ENCODE measurements at regions not wholly inside any gene's neighbourhood (a gene's known extent, or its start where the extent isn't known, plus 50 kb on each side); places are given as distances from the start of the nearest gene placed in this dataset.

DNA sequence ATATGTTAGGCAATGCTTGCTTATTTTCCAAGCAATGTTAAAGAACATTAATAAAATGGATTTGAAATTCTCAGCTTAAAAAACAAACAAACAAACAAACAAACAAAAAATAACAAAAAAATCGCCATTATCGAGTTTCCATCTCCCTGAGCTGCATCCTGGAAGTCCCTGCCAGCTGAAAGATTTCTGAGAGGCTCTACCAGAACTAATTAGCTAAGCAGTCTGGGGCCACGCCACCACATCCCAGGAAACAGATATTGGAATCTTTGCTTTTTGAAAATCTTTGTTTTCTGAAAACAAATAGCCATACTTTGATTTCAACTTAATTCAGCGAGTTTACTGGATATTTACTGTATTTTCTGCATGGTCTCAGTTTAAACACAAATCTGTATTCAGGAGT lies 143.6 kb downstream of the LSMEM1 start:
- no peaks in the 10 kb centered on the region for H3K27me3 ChIP-seq (ENCODE audit: insufficient read depth, low read length)
- no peak overlapping the region for H2BK12ac ChIP-seq (ENCODE audit: low read length)
- H2BK120ac ChIP-seq (ENCODE audit: insufficient read depth, low read length, poor library complexity) = no peak overlapping the region
- H3K9me3 ChIP-seq (ENCODE audit: insufficient read depth, low read depth, low read length) = no peaks in the 10 kb centered on the region
- no peak overlapping the region for H3K18ac ChIP-seq (ENCODE audit: low read length)
- no peak overlapping the region for H3K4me2 ChIP-seq (ENCODE audit: low read length)
- H2BK5ac ChIP-seq (ENCODE audit: low read depth, low read length, poor library complexity) = no peak overlapping the region
- no peak overlapping the region for H2AK5ac ChIP-seq (ENCODE audit: low read length)
- no peak for DNase-seq
- no peak overlapping the region for H3K27ac ChIP-seq (ENCODE audit: low read depth, low read length)
- no peak overlapping the region for H4K8ac ChIP-seq (ENCODE audit: low read depth, low read length)
- H3K4me1 ChIP-seq (ENCODE audit: control insufficient read depth in 1 of 2, insufficient read depth in 2 of 2, low read length in 2 of 2) = no peaks in the 10 kb centered on the region
- no peak overlapping the region for H4K91ac ChIP-seq (ENCODE audit: low read depth, low read length)
- H2AFZ ChIP-seq (ENCODE audit: insufficient read depth, low read length, poor library complexity) = no peak overlapping the region
- H4K12ac ChIP-seq (ENCODE audit: low read depth, low read length) = no peak overlapping the region
- H3K4ac ChIP-seq (ENCODE audit: low read depth, low read length) = no peak overlapping the region
- no peak overlapping the region for H3K23ac ChIP-seq (ENCODE audit: low read length)
- no peak overlapping the region for H3K4me3 ChIP-seq (ENCODE audit: low read depth, low read length)
- H3K36me3 ChIP-seq (ENCODE audit: control insufficient read depth in 1 of 2, insufficient read depth in 2 of 2, low read length in 2 of 2) = no peaks in the 10 kb centered on the region
- no peak overlapping the region for H3K9ac ChIP-seq (ENCODE audit: low read length)
- no peaks in the 10 kb centered on the region for H3K79me2 ChIP-seq (ENCODE audit: control insufficient read depth, insufficient read depth, low read length, poor library complexity)
- H3K14ac ChIP-seq (ENCODE audit: low read length) = no peak overlapping the region
- H3K79me1 ChIP-seq (ENCODE audit: low read length) = no peaks in the 10 kb centered on the region
- no CpG with 5 or more reads among the region's 4 CpGs for WGBS (ENCODE audit: extremely low coverage, insufficient coverage, insufficient read length)

DNA sequence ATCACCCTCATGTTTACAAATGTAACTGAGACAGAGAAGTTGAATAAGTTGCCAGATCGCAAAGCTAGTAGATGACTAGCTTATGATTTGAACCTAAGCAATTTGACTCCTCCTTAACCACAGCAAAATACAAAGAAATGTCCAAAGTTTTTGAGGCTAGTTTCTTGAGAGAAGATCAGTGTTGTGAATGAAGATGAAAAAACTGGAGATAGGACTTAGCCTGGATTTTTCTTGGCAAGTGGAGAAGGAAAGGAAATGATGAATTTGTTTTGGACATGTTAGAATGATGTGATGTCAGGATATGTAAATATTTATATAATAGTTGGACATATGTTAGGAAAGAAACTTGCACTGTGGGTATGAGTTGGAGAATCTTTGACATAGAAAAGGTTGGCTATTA lies 149.8 kb downstream of the LSMEM1 start:
- no peak for DNase-seq
- Histone ChIP-seq H3K9ac (ENCODE audit: low read length) (no peak overlapping the region), H2AK5ac (ENCODE audit: low read length) (no peak overlapping the region), H3K4me1 (ENCODE audit: control insufficient read depth in 1 of 2, insufficient read depth in 2 of 2, low read length in 2 of 2) (no peaks in the 10 kb centered on the region), H3K4me3 (ENCODE audit: low read depth, low read length) (no peak overlapping the region), H3K4ac (ENCODE audit: low read depth, low read length) (no peak overlapping the region), H3K27ac (ENCODE audit: low read depth, low read length) (no peak overlapping the region), H3K36me3 (ENCODE audit: control insufficient read depth in 1 of 2, insufficient read depth in 2 of 2, low read length in 2 of 2) (no peaks in the 10 kb centered on the region), H3K23ac (ENCODE audit: low read length) (no peak overlapping the region), H4K12ac (ENCODE audit: low read depth, low read length) (no peak overlapping the region), H2BK120ac (ENCODE audit: insufficient read depth, low read length, poor library complexity) (no peak overlapping the region), H3K27me3 (ENCODE audit: insufficient read depth, low read length) (no peaks in the 10 kb centered on the region), H4K8ac (ENCODE audit: low read depth, low read length) (no peak overlapping the region), H3K9me3 (ENCODE audit: insufficient read depth, low read depth, low read length) (no peaks in the 10 kb centered on the region), H2BK12ac (ENCODE audit: low read length) (no peak overlapping the region), H3K79me1 (ENCODE audit: low read length) (no peaks in the 10 kb centered on the region), H3K4me2 (ENCODE audit: low read length) (no peak overlapping the region), H4K91ac (ENCODE audit: low read depth, low read length) (no peak overlapping the region), H3K14ac (ENCODE audit: low read length) (no peak overlapping the region), H3K18ac (ENCODE audit: low read length) (no peak overlapping the region), H2AFZ (ENCODE audit: insufficient read depth, low read length, poor library complexity) (no peak overlapping the region), H2BK5ac (ENCODE audit: low read depth, low read length, poor library complexity) (no peak overlapping the region), H3K79me2 (ENCODE audit: control insufficient read depth, insufficient read depth, low read length, poor library complexity) (no peaks in the 10 kb centered on the region)
- no CpG with 5 or more reads among the region's 1 CpG for WGBS (ENCODE audit: extremely low coverage, insufficient coverage, insufficient read length)

- Histone ChIP-seq H3K79me2 (ENCODE audit: control insufficient read depth, insufficient read depth, low read length, poor library complexity) (no peaks in the 10 kb centered on the region), H3K18ac (ENCODE audit: low read length) (no peak overlapping the region), H3K9ac (ENCODE audit: low read length) (no peak overlapping the region), H3K36me3 (ENCODE audit: control insufficient read depth in 1 of 2, insufficient read depth in 2 of 2, low read length in 2 of 2) (no peaks in the 10 kb centered on the region), H3K4ac (ENCODE audit: low read depth, low read length) (no peak overlapping the region), H3K14ac (ENCODE audit: low read length) (no peak overlapping the region), H2AK5ac (ENCODE audit: low read length) (no peak overlapping the region), H4K91ac (ENCODE audit: low read depth, low read length) (no peak overlapping the region), H2BK12ac (ENCODE audit: low read length) (no peak overlapping the region), H3K79me1 (ENCODE audit: low read length) (no peaks in the 10 kb centered on the region), H3K4me2 (ENCODE audit: low read length) (no peak overlapping the region), H3K4me3 (ENCODE audit: low read depth, low read length) (no peak overlapping the region), H3K9me3 (ENCODE audit: insufficient read depth, low read depth, low read length) (no peaks in the 10 kb centered on the region), H3K27me3 (ENCODE audit: insufficient read depth, low read length) (no peaks in the 10 kb centered on the region), H2AFZ (ENCODE audit: insufficient read depth, low read length, poor library complexity) (no peak overlapping the region), H4K8ac (ENCODE audit: low read depth, low read length) (no peak overlapping the region), H4K12ac (ENCODE audit: low read depth, low read length) (no peak overlapping the region), H3K27ac (ENCODE audit: low read depth, low read length) (no peak overlapping the region), H3K23ac (ENCODE audit: low read length) (no peak overlapping the region), H3K4me1 (ENCODE audit: control insufficient read depth in 1 of 2, insufficient read depth in 2 of 2, low read length in 2 of 2) (no peaks in the 10 kb centered on the region), H2BK120ac (ENCODE audit: insufficient read depth, low read length, poor library complexity) (no peak overlapping the region), H2BK5ac (ENCODE audit: low read depth, low read length, poor library complexity) (no peak overlapping the region)
- no CpG with 5 or more reads among the region's 3 CpGs for WGBS (ENCODE audit: extremely low coverage, insufficient coverage, insufficient read length)
- no peak for DNase-seq
These were observed 153.3 kb downstream of the LSMEM1 start for GRCh38 chr7:112634107-112634506.

GRCh38 chr7:112635742-112636141 lies 154.5 kb downstream of the TMEM168 start:
- Histone ChIP-seq H3K27me3 (ENCODE audit: insufficient read depth, low read length) (no peaks in the 10 kb centered on the region), H2BK120ac (ENCODE audit: insufficient read depth, low read length, poor library complexity) (no peak overlapping the region), H4K12ac (ENCODE audit: low read depth, low read length) (no peak overlapping the region), H3K4me3 (ENCODE audit: low read depth, low read length) (no peak overlapping the region), H3K4me2 (ENCODE audit: low read length) (no peak overlapping the region), H3K36me3 (ENCODE audit: control insufficient read depth in 1 of 2, insufficient read depth in 2 of 2, low read length in 2 of 2) (no peaks in the 10 kb centered on the region), H3K23ac (ENCODE audit: low read length) (no peak overlapping the region), H4K91ac (ENCODE audit: low read depth, low read length) (no peak overlapping the region), H3K9ac (ENCODE audit: low read length) (no peak overlapping the region), H2BK5ac (ENCODE audit: low read depth, low read length, poor library complexity) (no peak overlapping the region), H3K18ac (ENCODE audit: low read length) (no peak overlapping the region), H3K79me1 (ENCODE audit: low read length) (no peaks in the 10 kb centered on the region), H2AK5ac (ENCODE audit: low read length) (no peak overlapping the region), H2AFZ (ENCODE audit: insufficient read depth, low read length, poor library complexity) (no peak overlapping the region), H3K4me1 (ENCODE audit: control insufficient read depth in 1 of 2, insufficient read depth in 2 of 2, low read length in 2 of 2) (no peaks in the 10 kb centered on the region), H3K14ac (ENCODE audit: low read length) (no peak overlapping the region), H2BK12ac (ENCODE audit: low read length) (no peak overlapping the region), H3K4ac (ENCODE audit: low read depth, low read length) (no peak overlapping the region), H3K79me2 (ENCODE audit: control insufficient read depth, insufficient read depth, low read length, poor library complexity) (no peaks in the 10 kb centered on the region), H4K8ac (ENCODE audit: low read depth, low read length) (no peak overlapping the region), H3K9me3 (ENCODE audit: insufficient read depth, low read depth, low read length) (no peaks in the 10 kb centered on the region), H3K27ac (ENCODE audit: low read depth, low read length) (no peak overlapping the region)
- peak in 1 of 2 donors; percentile 68 for DNase-seq
